PC-9 (cell line): ENCODE measurements at regions not wholly inside any gene's neighbourhood (a gene's known extent, or its start where the extent isn't known, plus 50 kb on each side); places are given as distances from the start of the nearest gene placed in this dataset.

Experiments
- CTCF ChIP-seq: fragments of 200-600 bp; sonication (generic); conservative IDR thresholded peaks from 2 replicates; pipeline ENCODE4 v1.6.1; 2017; ENCODE audit warnings: mixed run types, antibody characterized with exemption, mild to moderate bottlenecking, moderate library complexity
- EZH2 ChIP-seq: fragments of 200-600 bp; sonication (generic); IDR thresholded peaks from 2 replicates; pipeline ENCODE4 v1.8.0; 2017; ENCODE audit warnings: antibody characterized with exemption, low read depth

- TF ChIP-seq CTCF (no peak), EZH2 (no peak)
Measured at GRCh38 chrX:8864161-8864560, 63.0 kb upstream of the FAM9A start.
